Breast epithelium (tissue), 3 donors: ENCODE measurements at regions not wholly inside any gene's neighbourhood (a gene's known extent, or its start where the extent isn't known, plus 50 kb on each side); places are given as distances from the start of the nearest gene placed in this dataset.

ENCODE experiments used
- POLR2A ChIP-seq: fragments of 450-650 bp; IDR thresholded peaks from one replicate; pipeline ENCODE4 v1.6.1; 2016; ENCODE audit warnings: antibody characterized with exemption, mild to moderate bottlenecking, moderate library complexity
- TF ChIP-seq, protein P1 (sequence below), 3 donors: fragments of 450-650 bp; IDR thresholded peaks; one replicate each; pipeline ENCODE4 v1.5.1; 2016 to 2017; ENCODE audit warnings: antibody characterized with exemption in 3 of 3, mild to moderate bottlenecking in 3 of 3, moderate library complexity in 3 of 3

DNA sequence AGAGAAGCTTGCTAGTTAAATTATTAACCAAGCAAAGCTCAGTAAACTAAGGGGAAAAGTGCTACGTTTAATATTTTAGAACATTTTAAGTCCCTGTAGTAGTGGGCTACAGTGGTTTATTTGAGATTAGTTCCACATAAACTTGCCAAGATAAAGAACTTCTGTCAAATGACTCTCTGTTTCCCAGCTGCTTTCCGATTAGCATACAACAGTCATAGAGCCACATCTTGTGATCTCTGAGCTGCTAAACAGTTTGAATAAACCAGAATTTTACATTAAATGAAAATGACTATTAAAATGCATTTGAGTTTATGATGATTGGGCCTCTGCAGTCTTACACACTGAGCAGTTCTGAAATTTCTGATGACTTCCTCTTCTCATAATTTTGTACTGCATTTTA lies 568.5 kb downstream of the IQCM start:
- TF ChIP-seq, protein P1, sequence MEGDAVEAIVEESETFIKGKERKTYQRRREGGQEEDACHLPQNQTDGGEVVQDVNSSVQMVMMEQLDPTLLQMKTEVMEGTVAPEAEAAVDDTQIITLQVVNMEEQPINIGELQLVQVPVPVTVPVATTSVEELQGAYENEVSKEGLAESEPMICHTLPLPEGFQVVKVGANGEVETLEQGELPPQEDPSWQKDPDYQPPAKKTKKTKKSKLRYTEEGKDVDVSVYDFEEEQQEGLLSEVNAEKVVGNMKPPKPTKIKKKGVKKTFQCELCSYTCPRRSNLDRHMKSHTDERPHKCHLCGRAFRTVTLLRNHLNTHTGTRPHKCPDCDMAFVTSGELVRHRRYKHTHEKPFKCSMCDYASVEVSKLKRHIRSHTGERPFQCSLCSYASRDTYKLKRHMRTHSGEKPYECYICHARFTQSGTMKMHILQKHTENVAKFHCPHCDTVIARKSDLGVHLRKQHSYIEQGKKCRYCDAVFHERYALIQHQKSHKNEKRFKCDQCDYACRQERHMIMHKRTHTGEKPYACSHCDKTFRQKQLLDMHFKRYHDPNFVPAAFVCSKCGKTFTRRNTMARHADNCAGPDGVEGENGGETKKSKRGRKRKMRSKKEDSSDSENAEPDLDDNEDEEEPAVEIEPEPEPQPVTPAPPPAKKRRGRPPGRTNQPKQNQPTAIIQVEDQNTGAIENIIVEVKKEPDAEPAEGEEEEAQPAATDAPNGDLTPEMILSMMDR (IDR thresholded peaks at IDR 0.05): no peak
- no peak for TF ChIP-seq POLR2A
